Epithelial cell of esophagus (primary cell): ENCODE measurements at regions not wholly inside any gene's neighbourhood (a gene's known extent, or its start where the extent isn't known, plus 50 kb on each side); places are given as distances from the start of the nearest gene placed in this dataset.

Experiments
- DNase-seq: peaks from one replicate; pipeline ENCODE4 v3.0.0; 2010; ENCODE audit warnings: low read depth
- H3K4me3 ChIP-seq: 2 replicates; pipeline ENCODE4 v1.5.1; 2011; ENCODE audit warnings: mild to moderate bottlenecking, low read length, control low read depth
- CTCF ChIP-seq: IDR thresholded peaks from 2 replicates; pipeline ENCODE4 v1.5.1; 2011; ENCODE audit warnings: low read depth, mild to moderate bottlenecking, low read length, control low read depth, inconsistent platforms; ENCODE audit not compliant: insufficient read depth; ENCODE audit errors: missing control alignments

DNA sequence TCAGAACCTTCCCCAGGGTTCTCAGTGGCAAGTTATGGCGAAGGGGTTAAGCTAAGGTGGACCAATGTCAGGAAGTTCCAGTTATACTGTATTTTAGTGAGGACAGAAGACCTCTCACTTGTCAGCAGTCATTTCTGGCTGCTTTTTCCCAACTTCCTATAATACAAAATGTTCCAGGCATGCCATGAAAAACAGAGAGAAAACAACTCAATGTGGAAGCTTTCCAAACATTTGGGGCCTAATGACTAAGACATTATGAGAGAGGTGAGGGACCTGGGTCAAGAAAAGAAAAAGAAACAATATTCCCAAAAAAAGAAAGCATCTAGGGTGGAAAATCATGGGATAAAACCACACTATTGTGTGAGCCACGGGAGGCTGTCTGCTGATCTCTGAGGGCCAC lies 99.9 kb upstream of the MAP3K4 start:
- DNase-seq = no peak
- TF ChIP-seq CTCF = no peak
- no peak overlapping the region for H3K4me3 ChIP-seq

DNA sequence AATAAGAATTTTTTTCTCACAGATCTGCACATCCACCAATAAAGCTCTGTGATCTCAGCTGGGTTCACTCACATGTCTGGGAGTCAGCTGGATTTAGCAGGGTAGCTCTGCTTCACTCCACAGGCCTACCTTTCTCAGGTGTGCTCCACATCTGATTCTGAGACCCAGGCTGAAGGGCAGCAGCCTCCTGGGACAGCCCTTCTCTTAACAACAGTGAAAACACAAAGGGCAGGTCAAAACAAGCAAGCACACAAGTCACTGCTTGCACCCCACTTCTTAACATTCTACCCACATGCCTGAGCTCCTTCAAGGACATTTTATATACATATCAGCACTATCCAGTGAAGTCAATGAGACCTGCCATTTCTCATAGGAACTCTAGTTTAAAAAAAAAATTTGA lies 96.0 kb upstream of the MAP3K4 start:
- no peak for TF ChIP-seq CTCF
- peak; percentile 83 for DNase-seq
- no peak overlapping the region for H3K4me3 ChIP-seq

DNA sequence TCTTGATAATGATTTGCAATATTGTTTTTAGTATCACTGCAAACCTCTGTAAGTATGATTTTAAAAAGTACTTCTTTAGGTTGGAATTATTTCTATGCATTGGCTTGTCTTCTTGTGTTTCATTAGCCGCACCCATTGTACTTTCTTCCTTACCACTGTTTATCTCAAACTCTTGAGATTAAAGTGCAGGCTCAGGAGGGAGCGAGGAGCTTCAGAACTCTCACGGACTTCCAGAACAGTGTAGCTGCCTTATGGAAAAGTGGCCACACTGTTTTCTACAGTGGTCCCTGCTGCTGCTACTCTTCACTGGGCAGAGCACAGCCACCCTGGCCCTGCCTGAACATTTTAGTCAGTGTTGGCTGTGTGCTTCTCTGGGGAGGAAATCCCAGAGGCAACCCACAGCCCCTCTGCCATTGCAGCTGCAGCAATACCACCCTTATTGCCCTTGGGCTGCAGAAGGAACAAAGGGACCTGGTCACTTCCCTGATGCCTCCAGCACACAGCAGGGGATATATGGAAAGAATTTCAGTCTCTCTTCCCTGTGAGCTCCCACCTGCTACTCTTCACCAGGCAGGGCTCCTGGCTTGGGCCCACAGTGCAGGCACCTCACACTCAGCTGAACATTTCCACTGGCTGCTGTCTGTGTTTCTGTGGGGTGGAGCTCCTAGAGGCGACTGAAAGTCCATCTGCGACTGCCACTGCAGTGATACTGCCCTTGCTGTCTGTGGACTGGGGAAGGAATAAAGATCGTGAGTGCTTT lies 91.7 kb upstream of the MAP3K4 start:
- no peak overlapping the region for H3K4me3 ChIP-seq
- no peak for TF ChIP-seq CTCF
- no peak for DNase-seq

DNA sequence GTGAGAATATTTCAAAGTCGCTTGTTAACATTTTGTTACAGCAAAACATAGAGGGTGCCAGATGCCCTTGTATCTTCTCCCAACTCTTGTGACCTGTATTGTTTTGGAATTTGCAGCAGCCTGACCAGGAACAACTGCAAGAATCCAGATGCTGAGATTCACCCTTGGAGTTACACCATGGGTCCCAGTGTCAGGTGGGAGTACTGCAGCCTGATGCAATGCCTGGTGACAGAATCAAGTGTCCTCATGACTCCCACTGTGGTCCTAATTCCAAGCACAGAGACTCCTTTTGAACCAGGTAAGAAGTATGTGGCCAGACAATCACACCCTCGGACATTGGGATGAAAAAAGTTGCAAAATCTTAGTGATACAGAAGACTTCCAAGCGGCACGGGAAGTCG lies 79.6 kb upstream of the MAP3K4 start:
- no peak for TF ChIP-seq CTCF
- no peak overlapping the region for H3K4me3 ChIP-seq
- DNase-seq = no peak

DNA sequence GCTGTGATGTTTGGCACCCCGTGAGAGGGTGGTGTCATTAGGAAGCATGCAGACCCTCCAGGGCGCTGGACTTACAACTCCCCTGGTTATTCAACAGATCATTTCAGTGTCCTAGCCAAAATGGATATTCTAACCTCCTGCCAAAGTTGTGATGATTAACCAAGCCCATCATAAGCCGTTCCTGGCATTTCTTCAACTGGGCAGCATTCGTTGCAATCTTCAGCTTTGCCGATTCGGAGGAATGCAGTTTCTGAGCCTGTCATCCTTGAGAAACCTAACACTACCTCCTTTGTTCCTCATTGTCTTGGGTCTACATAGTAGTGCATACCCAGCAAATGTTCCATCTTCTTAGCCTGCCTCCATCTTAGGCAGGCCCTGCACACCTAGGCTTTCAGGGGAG lies 79.2 kb upstream of the MAP3K4 start:
- no peak overlapping the region for H3K4me3 ChIP-seq
- DNase-seq = no peak
- no peak for TF ChIP-seq CTCF

DNA sequence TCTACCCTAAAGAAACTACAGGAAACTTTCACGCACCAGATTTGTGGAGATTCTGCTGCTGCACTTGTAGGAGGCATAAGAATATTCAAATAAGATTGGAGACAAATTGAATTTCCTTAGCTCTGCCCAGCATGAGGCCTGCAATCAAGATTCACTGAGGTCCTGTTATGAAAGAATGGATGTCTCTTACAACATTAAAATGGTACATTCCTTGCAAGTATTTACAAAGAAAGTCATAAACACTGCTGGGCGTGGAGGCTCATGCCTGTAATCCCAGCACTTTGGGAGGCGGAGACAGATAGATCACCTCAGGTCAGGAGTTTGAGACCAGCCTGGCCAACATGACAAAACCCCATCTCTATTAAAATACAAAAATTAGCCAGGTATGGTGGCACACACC lies 74.0 kb upstream of the MAP3K4 start:
- TF ChIP-seq CTCF = no peak
- peak; percentile 60 for DNase-seq
- no peak overlapping the region for H3K4me3 ChIP-seq
